ENCODE measurements at regions not wholly inside any gene's neighbourhood (a gene's known extent, or its start where the extent isn't known, plus 50 kb on each side); places are given as distances from the start of the nearest gene placed in this dataset.

DNA sequence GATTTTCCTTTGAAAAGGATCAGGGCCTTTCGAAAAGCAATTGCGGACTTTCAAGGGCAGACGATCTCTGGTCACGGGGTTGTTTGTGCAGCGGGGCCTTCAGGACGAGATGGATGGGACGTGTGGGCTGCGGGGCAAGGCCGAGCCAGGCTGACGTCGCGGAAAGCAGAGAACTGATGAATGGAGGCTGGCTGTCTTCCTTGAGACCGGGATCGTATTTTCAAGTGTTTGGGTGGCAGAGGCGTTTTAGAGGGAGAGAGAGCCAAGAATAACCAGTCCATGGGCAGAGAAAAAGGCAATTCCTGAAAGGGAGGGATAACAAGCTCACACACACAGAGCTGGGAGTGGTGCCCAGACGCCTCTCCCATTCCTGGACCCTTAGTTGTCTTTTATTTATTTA is 138.9 kb upstream of the USP29 start:
- TF ChIP-seq, protein P1, sequence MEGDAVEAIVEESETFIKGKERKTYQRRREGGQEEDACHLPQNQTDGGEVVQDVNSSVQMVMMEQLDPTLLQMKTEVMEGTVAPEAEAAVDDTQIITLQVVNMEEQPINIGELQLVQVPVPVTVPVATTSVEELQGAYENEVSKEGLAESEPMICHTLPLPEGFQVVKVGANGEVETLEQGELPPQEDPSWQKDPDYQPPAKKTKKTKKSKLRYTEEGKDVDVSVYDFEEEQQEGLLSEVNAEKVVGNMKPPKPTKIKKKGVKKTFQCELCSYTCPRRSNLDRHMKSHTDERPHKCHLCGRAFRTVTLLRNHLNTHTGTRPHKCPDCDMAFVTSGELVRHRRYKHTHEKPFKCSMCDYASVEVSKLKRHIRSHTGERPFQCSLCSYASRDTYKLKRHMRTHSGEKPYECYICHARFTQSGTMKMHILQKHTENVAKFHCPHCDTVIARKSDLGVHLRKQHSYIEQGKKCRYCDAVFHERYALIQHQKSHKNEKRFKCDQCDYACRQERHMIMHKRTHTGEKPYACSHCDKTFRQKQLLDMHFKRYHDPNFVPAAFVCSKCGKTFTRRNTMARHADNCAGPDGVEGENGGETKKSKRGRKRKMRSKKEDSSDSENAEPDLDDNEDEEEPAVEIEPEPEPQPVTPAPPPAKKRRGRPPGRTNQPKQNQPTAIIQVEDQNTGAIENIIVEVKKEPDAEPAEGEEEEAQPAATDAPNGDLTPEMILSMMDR (IDR thresholded peaks at IDR 0.05): no peak
- no peak for TF ChIP-seq POLR2AphosphoS5 (IDR thresholded peaks at IDR 0.05)

All from breast epithelium (tissue), 3 donors.